PC-9 (cell line): ENCODE measurements at regions not wholly inside any gene's neighbourhood (a gene's known extent, or its start where the extent isn't known, plus 50 kb on each side); places are given as distances from the start of the nearest gene placed in this dataset.

Experiments used
- EZH2 ChIP-seq: fragments of 200-600 bp; sonication (generic); IDR thresholded peaks from 2 replicates; pipeline ENCODE4 v1.8.0; 2017; ENCODE audit warnings: antibody characterized with exemption, low read depth
- TF ChIP-seq, protein P1 (sequence below): fragments of 200-600 bp; sonication (generic); conservative IDR thresholded peaks from 2 replicates; pipeline ENCODE4 v1.6.1; 2017; ENCODE audit warnings: mixed run types, antibody characterized with exemption, mild to moderate bottlenecking, moderate library complexity

DNA sequence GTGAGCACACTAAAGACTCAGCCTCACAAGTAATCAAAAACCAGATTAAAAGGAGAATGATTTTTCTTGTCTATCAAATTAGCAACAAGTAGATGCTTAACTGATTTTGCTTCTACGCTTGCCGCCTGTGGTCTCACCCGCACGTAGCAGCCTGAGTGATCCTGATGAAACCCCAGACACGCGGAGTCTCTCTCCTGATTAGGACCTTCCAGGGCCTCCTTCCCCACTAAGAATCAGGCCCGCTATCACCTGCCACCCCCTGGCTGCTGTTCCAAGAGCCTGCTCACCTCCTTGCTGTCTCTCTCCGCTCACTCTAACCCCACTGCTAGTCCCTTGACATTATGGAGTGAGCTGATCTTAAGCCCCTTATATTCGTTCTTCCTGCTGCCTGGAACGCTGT lies 325.9 kb upstream of the NRP1 start:
- TF ChIP-seq, protein P1, sequence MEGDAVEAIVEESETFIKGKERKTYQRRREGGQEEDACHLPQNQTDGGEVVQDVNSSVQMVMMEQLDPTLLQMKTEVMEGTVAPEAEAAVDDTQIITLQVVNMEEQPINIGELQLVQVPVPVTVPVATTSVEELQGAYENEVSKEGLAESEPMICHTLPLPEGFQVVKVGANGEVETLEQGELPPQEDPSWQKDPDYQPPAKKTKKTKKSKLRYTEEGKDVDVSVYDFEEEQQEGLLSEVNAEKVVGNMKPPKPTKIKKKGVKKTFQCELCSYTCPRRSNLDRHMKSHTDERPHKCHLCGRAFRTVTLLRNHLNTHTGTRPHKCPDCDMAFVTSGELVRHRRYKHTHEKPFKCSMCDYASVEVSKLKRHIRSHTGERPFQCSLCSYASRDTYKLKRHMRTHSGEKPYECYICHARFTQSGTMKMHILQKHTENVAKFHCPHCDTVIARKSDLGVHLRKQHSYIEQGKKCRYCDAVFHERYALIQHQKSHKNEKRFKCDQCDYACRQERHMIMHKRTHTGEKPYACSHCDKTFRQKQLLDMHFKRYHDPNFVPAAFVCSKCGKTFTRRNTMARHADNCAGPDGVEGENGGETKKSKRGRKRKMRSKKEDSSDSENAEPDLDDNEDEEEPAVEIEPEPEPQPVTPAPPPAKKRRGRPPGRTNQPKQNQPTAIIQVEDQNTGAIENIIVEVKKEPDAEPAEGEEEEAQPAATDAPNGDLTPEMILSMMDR: no peak
- no peak for TF ChIP-seq EZH2
